HEK293 (cell line): ENCODE measurements at regions not wholly inside any gene's neighbourhood (a gene's known extent, or its start where the extent isn't known, plus 50 kb on each side); places are given as distances from the start of the nearest gene placed in this dataset.

Experiments used
- CTCF ChIA-PET: fragments of 350-600 bp; formaldehyde crosslinking; extraction: SDS; loops from one replicate; lab custom pipeline; 2021; ENCODE audit warnings: antibody characterized with exemption; lab: Yijun Ruan, JAX
- POLR2A ChIA-PET: fragments of 300-600 bp; formaldehyde crosslinking; extraction: SDS; loops from one replicate; lab custom pipeline; 2020; ENCODE audit warnings: antibody characterized with exemption, inconsistent platforms; lab: Yijun Ruan, JAX
- H3K27ac ChIP-seq: fragments of 200-500 bp; sonication (Bioruptor generic); 2 replicates; pipeline ENCODE4 v1.5.1; 2014; ENCODE audit warnings: low read depth, low read length, control low read depth, inconsistent platforms; ENCODE audit errors: extremely low read depth
- H3K36me3 ChIP-seq, 2 experiments: fragments of 200-500 bp in 1 of 2; sonication (Bioruptor generic) in 1 of 2; 1 replicate in 1 of 2; 2 replicates in 1 of 2; pipeline ENCODE4 v1.5.1; 2014 to 2017; ENCODE audit warnings: inconsistent platforms in 2 of 2, low read length in 2 of 2; ENCODE audit not compliant: control insufficient read depth in 2 of 2, insufficient read depth in 1 of 2
- H3K4me1 ChIP-seq: fragments of 200-500 bp; sonication (Bioruptor generic); 2 replicates; pipeline ENCODE4 v1.5.1; 2014; ENCODE audit warnings: mild to moderate bottlenecking, low read length, inconsistent platforms; ENCODE audit not compliant: control insufficient read depth, insufficient read depth
- H3K4me3 ChIP-seq: 2 replicates; pipeline ENCODE4 v1.5.1; 2011; ENCODE audit warnings: low read depth, mild to moderate bottlenecking, control low read depth, low read length, moderate library complexity
- H3K9me3 ChIP-seq: fragments of 200-500 bp; sonication (Bioruptor generic); 2 replicates; pipeline ENCODE4 v1.5.1; 2014; ENCODE audit warnings: low read depth, low read length, inconsistent platforms; ENCODE audit not compliant: control insufficient read depth, insufficient read depth
- KLF10 ChIP-seq: fragments of 450-650 bp; IDR thresholded peaks from 2 replicates; pipeline ENCODE4 v1.5.1; 2018; ENCODE audit warnings: missing biosample characterization, mild to moderate bottlenecking, missing genetic modification characterization
- SP2 ChIP-seq: fragments of 450-650 bp; formaldehyde crosslinking; IDR thresholded peaks from 2 replicates; pipeline ENCODE4 v1.5.1; 2016; ENCODE audit warnings: missing biosample characterization, missing genetic modification characterization
- ZBTB1 ChIP-seq: fragments of 450-650 bp; formaldehyde crosslinking; IDR thresholded peaks from 2 replicates; pipeline ENCODE4 v1.5.1; 2016; ENCODE audit warnings: missing biosample characterization, missing genetic modification characterization
- ZNF175 ChIP-seq: fragments of 450-650 bp; formaldehyde crosslinking; IDR thresholded peaks from 2 replicates; pipeline ENCODE4 v1.5.1; 2016; ENCODE audit warnings: missing biosample characterization, missing genetic modification characterization
- ZNF19 ChIP-seq: fragments of 450-650 bp; formaldehyde crosslinking; IDR thresholded peaks from 2 replicates; pipeline ENCODE4; 2016; ENCODE audit warnings: missing biosample characterization, missing genetic modification characterization, low read depth
- ZNF214 ChIP-seq: fragments of 450-650 bp; formaldehyde crosslinking; IDR thresholded peaks from 2 replicates; pipeline ENCODE4 v1.5.1; 2017; ENCODE audit warnings: missing biosample characterization, mild to moderate bottlenecking, missing genetic modification characterization, borderline replicate concordance
- ZNF266 ChIP-seq: fragments of 450-650 bp; formaldehyde crosslinking; IDR thresholded peaks from 2 replicates; pipeline ENCODE4 v1.5.1; 2016; ENCODE audit warnings: missing biosample characterization, missing genetic modification characterization, low read depth
- ZNF302 ChIP-seq: fragments of 450-650 bp; formaldehyde crosslinking; IDR thresholded peaks from 2 replicates; pipeline ENCODE4 v1.5.1; 2016; ENCODE audit warnings: missing biosample characterization, missing genetic modification characterization, low read depth
- ZNF311 ChIP-seq: fragments of 450-650 bp; formaldehyde crosslinking; IDR thresholded peaks from 2 replicates; pipeline ENCODE4 v1.5.1; 2017; ENCODE audit warnings: missing biosample characterization, missing genetic modification characterization, borderline replicate concordance
- ZNF530 ChIP-seq: fragments of 450-650 bp; formaldehyde crosslinking; IDR thresholded peaks from 2 replicates; pipeline ENCODE4 v1.5.1; 2016; ENCODE audit warnings: low read depth, missing biosample characterization, missing genetic modification characterization
- ZNF585B ChIP-seq: fragments of 450-650 bp; formaldehyde crosslinking; IDR thresholded peaks from 2 replicates; pipeline ENCODE4 v1.5.1; 2016; ENCODE audit warnings: missing biosample characterization, missing genetic modification characterization
- ZNF621 ChIP-seq: fragments of 450-650 bp; formaldehyde crosslinking; IDR thresholded peaks from 2 replicates; pipeline ENCODE4 v1.5.1; 2017; ENCODE audit warnings: missing biosample characterization, missing genetic modification characterization
- ZNF624 ChIP-seq: fragments of 450-650 bp; formaldehyde crosslinking; IDR thresholded peaks from 2 replicates; pipeline ENCODE4 v1.5.1; 2017; ENCODE audit warnings: missing biosample characterization, missing genetic modification characterization
- ZNF843 ChIP-seq: fragments of 450-650 bp; formaldehyde crosslinking; IDR thresholded peaks from 2 replicates; pipeline ENCODE4 v1.5.1; 2016; ENCODE audit warnings: missing biosample characterization, missing genetic modification characterization
- TF ChIP-seq, protein P1 (sequence below): fragments of 450-650 bp; formaldehyde crosslinking; conservative IDR thresholded peaks from 2 replicates; pipeline ENCODE4 v1.5.1; 2016; ENCODE audit warnings: low read depth, missing biosample characterization, missing genetic modification characterization
- TF ChIP-seq, protein P2 (sequence below): fragments of 450-650 bp; formaldehyde crosslinking; IDR thresholded peaks from 2 replicates; pipeline ENCODE4 v1.5.1; 2017; ENCODE audit warnings: missing biosample characterization, missing genetic modification characterization
- TF ChIP-seq, protein P3 (sequence below): fragments of 450-650 bp; formaldehyde crosslinking; IDR thresholded peaks from 2 replicates; pipeline ENCODE4 v1.5.1; 2016; ENCODE audit warnings: missing biosample characterization, missing genetic modification characterization
- TF ChIP-seq, protein P4 (sequence below): fragments of 450-650 bp; formaldehyde crosslinking; IDR thresholded peaks from 2 replicates; pipeline ENCODE4 v1.5.1; 2016; ENCODE audit warnings: missing biosample characterization, missing genetic modification characterization
- TF ChIP-seq, protein P5 (sequence below): fragments of 450-650 bp; formaldehyde crosslinking; IDR thresholded peaks from 2 replicates; pipeline ENCODE4 v1.5.1; 2016; ENCODE audit warnings: missing biosample characterization, missing genetic modification characterization

DNA sequence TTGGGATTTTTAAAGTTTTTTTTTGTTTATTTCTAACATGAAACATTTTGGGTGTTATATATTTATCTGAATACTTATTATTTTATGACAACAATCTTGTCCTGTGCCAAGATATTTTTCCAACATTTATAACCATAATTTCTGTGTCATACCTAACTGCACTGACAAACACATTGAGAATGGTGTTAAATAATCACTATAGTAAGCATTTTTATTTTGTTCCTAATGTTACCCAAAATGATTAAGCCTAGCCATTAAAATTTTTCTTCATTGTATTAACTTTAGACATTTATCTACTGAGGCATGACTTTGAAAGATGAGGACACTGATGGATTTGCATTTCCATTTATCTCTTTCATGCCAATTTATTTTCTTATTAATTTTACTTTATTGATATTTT is 91.6 kb upstream of the STK32A start (continued):
- TF ChIP-seq, protein P1, sequence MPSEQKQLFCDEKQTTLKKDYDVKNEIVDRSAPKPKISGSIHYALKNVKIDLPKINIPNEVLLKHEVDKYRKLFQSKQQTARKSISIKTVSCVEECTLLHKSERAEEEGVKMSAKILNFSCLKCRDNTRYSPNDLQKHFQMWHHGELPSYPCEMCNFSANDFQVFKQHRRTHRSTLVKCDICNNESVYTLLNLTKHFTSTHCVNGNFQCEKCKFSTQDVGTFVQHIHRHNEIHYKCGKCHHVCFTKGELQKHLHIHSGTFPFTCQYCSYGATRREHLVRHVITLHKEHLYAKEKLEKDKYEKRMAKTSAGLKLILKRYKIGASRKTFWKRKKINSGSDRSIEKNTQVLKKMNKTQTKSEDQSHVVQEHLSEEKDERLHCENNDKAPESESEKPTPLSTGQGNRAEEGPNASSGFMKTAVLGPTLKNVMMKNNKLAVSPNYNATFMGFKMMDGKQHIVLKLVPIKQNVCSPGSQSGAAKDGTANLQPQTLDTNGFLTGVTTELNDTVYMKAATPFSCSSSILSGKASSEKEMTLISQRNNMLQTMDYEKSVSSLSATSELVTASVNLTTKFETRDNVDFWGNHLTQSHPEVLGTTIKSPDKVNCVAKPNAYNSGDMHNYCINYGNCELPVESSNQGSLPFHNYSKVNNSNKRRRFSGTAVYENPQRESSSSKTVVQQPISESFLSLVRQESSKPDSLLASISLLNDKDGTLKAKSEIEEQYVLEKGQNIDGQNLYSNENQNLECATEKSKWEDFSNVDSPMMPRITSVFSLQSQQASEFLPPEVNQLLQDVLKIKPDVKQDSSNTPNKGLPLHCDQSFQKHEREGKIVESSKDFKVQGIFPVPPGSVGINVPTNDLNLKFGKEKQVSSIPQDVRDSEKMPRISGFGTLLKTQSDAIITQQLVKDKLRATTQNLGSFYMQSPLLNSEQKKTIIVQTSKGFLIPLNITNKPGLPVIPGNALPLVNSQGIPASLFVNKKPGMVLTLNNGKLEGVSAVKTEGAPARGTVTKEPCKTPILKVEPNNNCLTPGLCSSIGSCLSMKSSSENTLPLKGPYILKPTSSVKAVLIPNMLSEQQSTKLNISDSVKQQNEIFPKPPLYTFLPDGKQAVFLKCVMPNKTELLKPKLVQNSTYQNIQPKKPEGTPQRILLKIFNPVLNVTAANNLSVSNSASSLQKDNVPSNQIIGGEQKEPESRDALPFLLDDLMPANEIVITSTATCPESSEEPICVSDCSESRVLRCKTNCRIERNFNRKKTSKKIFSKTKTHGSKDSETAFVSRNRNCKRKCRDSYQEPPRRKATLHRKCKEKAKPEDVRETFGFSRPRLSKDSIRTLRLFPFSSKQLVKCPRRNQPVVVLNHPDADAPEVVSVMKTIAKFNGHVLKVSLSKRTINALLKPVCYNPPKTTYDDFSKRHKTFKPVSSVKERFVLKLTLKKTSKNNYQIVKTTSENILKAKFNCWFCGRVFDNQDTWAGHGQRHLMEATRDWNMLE (tag by site-specific recombination) = no peak
- TF ChIP-seq KLF10 (no peak), ZNF175 (tag by site-specific recombination) (no peak), ZNF843 (no peak), ZNF266 (tag by site-specific recombination) (no peak), ZNF624 (tag by site-specific recombination) (no peak)
- TF ChIP-seq, protein P2, sequence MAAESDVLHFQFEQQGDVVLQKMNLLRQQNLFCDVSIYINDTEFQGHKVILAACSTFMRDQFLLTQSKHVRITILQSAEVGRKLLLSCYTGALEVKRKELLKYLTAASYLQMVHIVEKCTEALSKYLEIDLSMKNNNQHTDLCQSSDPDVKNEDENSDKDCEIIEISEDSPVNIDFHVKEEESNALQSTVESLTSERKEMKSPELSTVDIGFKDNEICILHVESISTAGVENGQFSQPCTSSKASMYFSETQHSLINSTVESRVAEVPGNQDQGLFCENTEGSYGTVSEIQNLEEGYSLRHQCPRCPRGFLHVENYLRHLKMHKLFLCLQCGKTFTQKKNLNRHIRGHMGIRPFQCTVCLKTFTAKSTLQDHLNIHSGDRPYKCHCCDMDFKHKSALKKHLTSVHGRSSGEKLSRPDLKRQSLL = no peak

DNA sequence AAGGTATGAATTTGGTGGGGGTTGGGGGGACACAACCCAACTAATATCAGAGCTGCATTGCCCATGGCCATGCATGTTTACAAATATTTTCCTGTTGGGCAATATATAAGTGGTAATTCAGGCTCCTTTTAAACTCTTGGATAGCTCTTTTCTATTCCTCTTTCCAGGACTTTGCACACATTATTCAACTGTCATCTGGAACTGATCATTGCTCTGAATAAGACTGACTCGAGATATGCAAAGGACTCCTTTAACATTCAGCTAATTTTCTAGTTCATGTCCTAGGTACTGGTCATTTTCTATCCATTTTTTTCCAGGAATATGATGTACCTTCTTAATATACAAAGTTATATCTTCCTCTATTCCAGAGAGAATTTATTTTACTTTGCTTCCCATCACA is 89.5 kb upstream of the STK32A start:
- no peak for TF ChIP-seq ZNF311 (tag by site-specific recombination)
- TF ChIP-seq, protein P3, sequence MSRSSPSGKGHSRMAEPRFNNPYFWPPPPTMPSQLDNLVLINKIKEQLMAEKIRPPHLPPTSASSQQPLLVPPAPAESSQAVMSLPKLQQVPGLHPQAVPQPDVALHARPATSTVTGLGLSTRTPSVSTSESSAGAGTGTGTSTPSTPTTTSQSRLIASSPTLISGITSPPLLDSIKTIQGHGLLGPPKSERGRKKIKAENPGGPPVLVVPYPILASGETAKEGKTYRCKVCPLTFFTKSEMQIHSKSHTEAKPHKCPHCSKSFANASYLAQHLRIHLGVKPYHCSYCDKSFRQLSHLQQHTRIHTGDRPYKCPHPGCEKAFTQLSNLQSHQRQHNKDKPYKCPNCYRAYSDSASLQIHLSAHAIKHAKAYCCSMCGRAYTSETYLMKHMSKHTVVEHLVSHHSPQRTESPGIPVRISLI = no peak
- no peak for TF ChIP-seq ZNF621 (tag by site-specific recombination)
- no peak for TF ChIP-seq SP2 (tag by site-specific recombination)
- no peak for TF ChIP-seq ZNF585B (tag by site-specific recombination)
- no peak for TF ChIP-seq ZNF302 (tag by site-specific recombination)
- TF ChIP-seq ZNF19 (tag by site-specific recombination) = no peak
- no peak for TF ChIP-seq ZNF530 (tag by site-specific recombination)
- TF ChIP-seq ZBTB1 = no peak
- no peaks in the 10 kb centered on the region for H3K4me1 ChIP-seq
- no peak overlapping the region for H3K27ac ChIP-seq
- no peaks in the 10 kb centered on the region for H3K36me3 ChIP-seq
- H3K4me3 ChIP-seq = no peak overlapping the region
- ChIA-PET POLR2A (no interaction called here), CTCF (interaction anchor here (1.2 kb wide), 1 partner anchor 44 kb away, joined by 3 read pairs; no protein-coding TSS in a partner anchor)
- H3K9me3 ChIP-seq = no peaks in the 10 kb centered on the region

DNA sequence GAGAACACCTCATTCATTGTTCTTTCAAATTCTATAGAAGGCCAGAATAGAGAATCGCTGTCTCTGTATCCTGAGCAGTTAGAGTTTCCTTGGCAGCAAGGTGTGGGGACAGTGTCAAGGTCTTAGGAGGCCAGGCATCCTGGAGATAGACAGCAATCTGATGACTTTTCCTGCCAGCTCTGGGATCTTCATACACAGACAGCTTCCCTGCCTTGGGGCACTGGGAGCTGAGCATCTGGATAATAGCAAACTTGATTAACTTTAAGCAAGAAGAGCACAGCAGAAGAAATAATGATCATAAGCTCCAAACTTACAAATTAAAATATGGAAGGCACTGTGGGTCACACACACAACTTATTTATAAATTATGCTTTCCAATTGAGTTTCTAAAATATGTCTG is 86.1 kb upstream of the STK32A start:
- H3K4me3 ChIP-seq = no peak overlapping the region
- no peaks in the 10 kb centered on the region for H3K4me1 ChIP-seq
- no peaks in the 10 kb centered on the region for H3K9me3 ChIP-seq
- ChIA-PET CTCF (no interaction called here), POLR2A (no interaction called here)
- no peak overlapping the region for H3K27ac ChIP-seq
- no peaks in the 10 kb centered on the region for H3K36me3 ChIP-seq
- TF ChIP-seq, protein P4, sequence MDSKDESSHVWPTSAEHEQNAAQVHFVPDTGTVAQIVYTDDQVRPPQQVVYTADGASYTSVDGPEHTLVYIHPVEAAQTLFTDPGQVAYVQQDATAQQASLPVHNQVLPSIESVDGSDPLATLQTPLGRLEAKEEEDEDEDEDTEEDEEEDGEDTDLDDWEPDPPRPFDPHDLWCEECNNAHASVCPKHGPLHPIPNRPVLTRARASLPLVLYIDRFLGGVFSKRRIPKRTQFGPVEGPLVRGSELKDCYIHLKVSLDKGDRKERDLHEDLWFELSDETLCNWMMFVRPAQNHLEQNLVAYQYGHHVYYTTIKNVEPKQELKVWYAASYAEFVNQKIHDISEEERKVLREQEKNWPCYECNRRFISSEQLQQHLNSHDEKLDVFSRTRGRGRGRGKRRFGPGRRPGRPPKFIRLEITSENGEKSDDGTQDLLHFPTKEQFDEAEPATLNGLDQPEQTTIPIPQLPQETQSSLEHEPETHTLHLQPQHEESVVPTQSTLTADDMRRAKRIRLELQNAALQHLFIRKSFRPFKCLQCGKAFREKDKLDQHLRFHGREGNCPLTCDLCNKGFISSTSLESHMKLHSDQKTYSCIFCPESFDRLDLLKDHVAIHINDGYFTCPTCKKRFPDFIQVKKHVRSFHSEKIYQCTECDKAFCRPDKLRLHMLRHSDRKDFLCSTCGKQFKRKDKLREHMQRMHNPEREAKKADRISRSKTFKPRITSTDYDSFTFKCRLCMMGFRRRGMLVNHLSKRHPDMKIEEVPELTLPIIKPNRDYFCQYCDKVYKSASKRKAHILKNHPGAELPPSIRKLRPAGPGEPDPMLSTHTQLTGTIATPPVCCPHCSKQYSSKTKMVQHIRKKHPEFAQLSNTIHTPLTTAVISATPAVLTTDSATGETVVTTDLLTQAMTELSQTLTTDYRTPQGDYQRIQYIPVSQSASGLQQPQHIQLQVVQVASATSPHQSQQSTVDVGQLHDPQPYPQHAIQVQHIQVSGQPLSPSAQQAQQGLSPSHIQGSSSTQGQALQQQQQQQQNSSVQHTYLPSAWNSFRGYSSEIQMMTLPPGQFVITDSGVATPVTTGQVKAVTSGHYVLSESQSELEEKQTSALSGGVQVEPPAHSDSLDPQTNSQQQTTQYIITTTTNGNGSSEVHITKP = no peak
- TF ChIP-seq, protein P5, sequence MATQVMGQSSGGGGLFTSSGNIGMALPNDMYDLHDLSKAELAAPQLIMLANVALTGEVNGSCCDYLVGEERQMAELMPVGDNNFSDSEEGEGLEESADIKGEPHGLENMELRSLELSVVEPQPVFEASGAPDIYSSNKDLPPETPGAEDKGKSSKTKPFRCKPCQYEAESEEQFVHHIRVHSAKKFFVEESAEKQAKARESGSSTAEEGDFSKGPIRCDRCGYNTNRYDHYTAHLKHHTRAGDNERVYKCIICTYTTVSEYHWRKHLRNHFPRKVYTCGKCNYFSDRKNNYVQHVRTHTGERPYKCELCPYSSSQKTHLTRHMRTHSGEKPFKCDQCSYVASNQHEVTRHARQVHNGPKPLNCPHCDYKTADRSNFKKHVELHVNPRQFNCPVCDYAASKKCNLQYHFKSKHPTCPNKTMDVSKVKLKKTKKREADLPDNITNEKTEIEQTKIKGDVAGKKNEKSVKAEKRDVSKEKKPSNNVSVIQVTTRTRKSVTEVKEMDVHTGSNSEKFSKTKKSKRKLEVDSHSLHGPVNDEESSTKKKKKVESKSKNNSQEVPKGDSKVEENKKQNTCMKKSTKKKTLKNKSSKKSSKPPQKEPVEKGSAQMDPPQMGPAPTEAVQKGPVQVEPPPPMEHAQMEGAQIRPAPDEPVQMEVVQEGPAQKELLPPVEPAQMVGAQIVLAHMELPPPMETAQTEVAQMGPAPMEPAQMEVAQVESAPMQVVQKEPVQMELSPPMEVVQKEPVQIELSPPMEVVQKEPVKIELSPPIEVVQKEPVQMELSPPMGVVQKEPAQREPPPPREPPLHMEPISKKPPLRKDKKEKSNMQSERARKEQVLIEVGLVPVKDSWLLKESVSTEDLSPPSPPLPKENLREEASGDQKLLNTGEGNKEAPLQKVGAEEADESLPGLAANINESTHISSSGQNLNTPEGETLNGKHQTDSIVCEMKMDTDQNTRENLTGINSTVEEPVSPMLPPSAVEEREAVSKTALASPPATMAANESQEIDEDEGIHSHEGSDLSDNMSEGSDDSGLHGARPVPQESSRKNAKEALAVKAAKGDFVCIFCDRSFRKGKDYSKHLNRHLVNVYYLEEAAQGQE (tag by site-specific recombination) = no peak
- no peak for TF ChIP-seq ZNF214
